ENCODE measurements at regions not wholly inside any gene's neighbourhood (a gene's known extent, or its start where the extent isn't known, plus 50 kb on each side); places are given as distances from the start of the nearest gene placed in this dataset.

GRCh38 chr11:109970516-109971183 lies 122.5 kb upstream of the ZC3H12C start:
- TF ChIP-seq, protein P1, sequence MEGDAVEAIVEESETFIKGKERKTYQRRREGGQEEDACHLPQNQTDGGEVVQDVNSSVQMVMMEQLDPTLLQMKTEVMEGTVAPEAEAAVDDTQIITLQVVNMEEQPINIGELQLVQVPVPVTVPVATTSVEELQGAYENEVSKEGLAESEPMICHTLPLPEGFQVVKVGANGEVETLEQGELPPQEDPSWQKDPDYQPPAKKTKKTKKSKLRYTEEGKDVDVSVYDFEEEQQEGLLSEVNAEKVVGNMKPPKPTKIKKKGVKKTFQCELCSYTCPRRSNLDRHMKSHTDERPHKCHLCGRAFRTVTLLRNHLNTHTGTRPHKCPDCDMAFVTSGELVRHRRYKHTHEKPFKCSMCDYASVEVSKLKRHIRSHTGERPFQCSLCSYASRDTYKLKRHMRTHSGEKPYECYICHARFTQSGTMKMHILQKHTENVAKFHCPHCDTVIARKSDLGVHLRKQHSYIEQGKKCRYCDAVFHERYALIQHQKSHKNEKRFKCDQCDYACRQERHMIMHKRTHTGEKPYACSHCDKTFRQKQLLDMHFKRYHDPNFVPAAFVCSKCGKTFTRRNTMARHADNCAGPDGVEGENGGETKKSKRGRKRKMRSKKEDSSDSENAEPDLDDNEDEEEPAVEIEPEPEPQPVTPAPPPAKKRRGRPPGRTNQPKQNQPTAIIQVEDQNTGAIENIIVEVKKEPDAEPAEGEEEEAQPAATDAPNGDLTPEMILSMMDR (conservative IDR thresholded peaks at IDR 0.05; ENCODE audit: low read depth, low read length): no peak
- DNase-seq (ENCODE audit: low read depth): no peak
- no peak overlapping the region for H3K4me3 ChIP-seq (ENCODE audit: low read length)

DNA sequence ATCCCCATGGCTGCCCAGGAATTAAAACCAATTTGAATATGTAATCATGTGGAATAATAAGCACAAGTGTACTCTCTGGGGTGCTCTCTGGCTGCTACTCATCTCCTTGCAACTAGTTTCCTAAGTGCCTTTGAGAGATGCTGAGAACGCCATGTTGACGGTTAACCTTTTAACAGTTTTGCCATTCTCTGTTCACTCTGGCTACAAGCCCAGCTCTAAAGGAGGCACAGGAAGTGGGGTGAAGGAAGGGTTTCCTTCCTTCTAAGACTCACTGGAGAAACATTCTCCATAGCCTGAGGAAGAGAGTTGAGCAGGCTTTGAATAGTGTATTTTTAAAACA lies 122.0 kb upstream of the ZC3H12C start:
- no peak overlapping the region for H3K4me3 ChIP-seq (ENCODE audit: low read length)
- DNase-seq (ENCODE audit: low read depth): no peak
- TF ChIP-seq, protein P1 (conservative IDR thresholded peaks at IDR 0.05; ENCODE audit: low read depth, low read length): no peak

DNA sequence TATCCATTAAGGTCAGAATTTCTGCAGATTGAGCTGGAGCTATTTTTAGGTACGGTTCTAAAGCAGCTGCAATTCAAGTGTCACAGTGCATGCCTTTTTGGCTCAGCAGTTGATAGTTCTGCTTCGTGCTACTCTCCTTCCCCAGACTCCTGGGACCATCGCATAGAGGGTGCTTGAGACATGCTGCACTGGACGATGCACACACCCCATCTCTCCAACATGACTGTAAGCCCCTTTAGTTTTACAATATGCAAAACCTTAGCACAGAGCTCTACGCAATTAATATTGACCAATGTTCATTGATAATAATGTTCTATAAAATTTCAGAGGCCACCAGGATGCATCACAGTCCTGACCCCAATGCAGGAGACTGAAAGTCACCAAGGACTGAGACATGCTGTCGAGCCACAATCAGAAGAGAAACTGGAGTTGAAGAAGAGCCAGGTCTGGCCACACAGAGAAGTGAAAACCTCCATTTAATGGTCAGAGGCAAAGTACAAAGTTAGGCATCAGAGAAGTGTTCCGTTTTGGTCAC lies 120.9 kb upstream of the ZC3H12C start:
- DNase-seq (ENCODE audit: low read depth): no peak
- H3K4me3 ChIP-seq (ENCODE audit: low read length): no peak overlapping the region
- TF ChIP-seq, protein P1 (conservative IDR thresholded peaks at IDR 0.05; ENCODE audit: low read depth, low read length): no peak

DNA sequence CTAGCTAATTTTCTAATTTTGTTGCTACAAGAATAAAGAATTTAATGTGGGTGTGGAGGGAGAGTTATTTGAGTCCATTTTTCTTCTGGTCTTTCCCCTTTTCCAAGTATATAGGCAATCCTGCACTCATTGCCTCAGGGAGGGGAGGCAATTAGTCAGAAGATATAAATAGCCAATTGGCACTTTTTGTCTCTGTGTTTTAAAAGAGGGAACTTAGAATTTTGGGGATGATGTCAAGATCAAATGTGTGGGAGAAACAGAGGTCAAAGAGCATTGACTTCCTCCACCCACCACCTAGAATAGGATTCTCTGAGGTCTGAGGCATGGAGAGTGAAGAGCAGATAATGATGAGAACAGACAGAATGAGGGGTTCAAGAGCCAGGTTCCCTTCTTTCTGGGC lies 120.3 kb upstream of the ZC3H12C start:
- no peak for DNase-seq (ENCODE audit: low read depth)
- no peak overlapping the region for H3K4me3 ChIP-seq (ENCODE audit: low read length)
- TF ChIP-seq, protein P1 (conservative IDR thresholded peaks at IDR 0.05; ENCODE audit: low read depth, low read length): no peak

GRCh38 chr11:109973486-109973885 lies 119.7 kb upstream of the ZC3H12C start:
- no peak for DNase-seq (ENCODE audit: low read depth)
- TF ChIP-seq, protein P1 (conservative IDR thresholded peaks at IDR 0.05; ENCODE audit: low read depth, low read length): no peak
- no peak overlapping the region for H3K4me3 ChIP-seq (ENCODE audit: low read length)

DNA sequence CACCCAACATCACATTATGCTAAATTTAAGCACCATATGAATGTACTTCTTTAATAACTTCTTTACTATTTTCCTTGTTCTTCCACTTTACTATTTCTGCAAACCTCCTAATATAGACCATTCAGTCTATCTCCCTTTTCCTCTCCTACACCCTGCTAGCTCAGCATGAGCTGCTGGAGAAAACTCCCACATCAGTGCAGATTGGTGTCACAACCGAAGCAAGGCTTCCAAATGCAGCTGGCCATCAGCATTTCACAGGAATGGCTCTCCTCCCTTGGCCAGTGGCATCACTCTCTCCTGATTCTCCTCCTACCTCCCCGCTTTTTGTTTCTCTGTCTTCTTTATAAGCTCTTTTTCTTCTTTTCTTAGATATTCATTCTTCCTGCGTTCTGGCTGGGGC lies 118.7 kb upstream of the ZC3H12C start:
- no peak overlapping the region for H3K4me3 ChIP-seq (ENCODE audit: low read length)
- TF ChIP-seq, protein P1 (conservative IDR thresholded peaks at IDR 0.05; ENCODE audit: low read depth, low read length): no peak
- DNase-seq (ENCODE audit: low read depth): no peak

DNA sequence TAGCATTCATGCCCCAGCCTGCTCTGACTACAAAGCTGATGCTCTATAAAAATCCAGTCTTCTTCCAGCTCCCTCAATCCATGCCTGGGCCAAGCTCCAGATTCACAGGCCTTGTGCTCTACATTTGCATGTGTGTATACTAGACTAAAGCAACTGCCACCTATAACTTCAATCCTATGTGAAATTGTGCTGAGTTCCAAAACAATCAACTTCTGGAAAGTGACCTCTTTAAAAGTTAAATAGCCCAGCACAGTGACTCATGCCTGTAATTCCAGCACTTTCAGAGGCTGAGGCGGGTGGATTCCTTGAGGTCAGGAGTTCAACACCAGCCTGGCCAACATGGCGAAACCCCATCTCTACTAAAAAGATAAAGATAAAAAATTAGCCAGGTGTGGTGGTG lies 114.3 kb upstream of the ZC3H12C start:
- DNase-seq (ENCODE audit: low read depth): no peak
- TF ChIP-seq, protein P1 (conservative IDR thresholded peaks at IDR 0.05; ENCODE audit: low read depth, low read length): no peak

More for the DNA sequence above, 114.3 kb upstream of the ZC3H12C start:
- H3K4me3 ChIP-seq (ENCODE audit: low read length): no peak overlapping the region

Data from retinal pigment epithelial cell (primary cell).